H1 (cell line): ENCODE measurements at regions not wholly inside any gene's neighbourhood (a gene's known extent, or its start where the extent isn't known, plus 50 kb on each side); places are given as distances from the start of the nearest gene placed in this dataset.

ENCODE experiments used
- CTCF ChIA-PET: fragments of 300-600 bp; sonication (Branson Sonifier 250); formaldehyde crosslinking; loops from one replicate; lab custom pipeline; 2021; ENCODE audit not compliant: partially characterized antibody; lab: Charles Lee
- POLR2A ChIA-PET: fragments of 300-600 bp; sonication (Branson Sonifier 250); formaldehyde crosslinking; loops from one replicate; lab custom pipeline; 2021; ENCODE audit warnings: inconsistent platforms; ENCODE audit not compliant: partially characterized antibody; lab: Charles Lee
- DNase-seq, 2 experiments: peaks; one replicate each; pipeline versions ENCODE4 v3.0.0 to v3.0.0-alpha.2; 2010 to 2022; ENCODE audit warnings: low spot score in 2 of 2, low read depth in 1 of 2, mixed read lengths in 1 of 2
- FAIRE-seq: peaks from 2 replicates; lab custom pipeline; 2011; peaks lifted over from hg19 to GRCh38; lab: Jason Lieb, UNC
- H2AFZ ChIP-seq: 2 replicates; pipeline ENCODE4 v1.8.1; 2012; ENCODE audit warnings: low read length, inconsistent platforms
- H2AK5ac ChIP-seq: 2 replicates; pipeline ENCODE4 v1.6.1; 2013; ENCODE audit warnings: low read depth, low read length
- H2BK120ac ChIP-seq: replicated peaks from 2 replicates; pipeline ENCODE3; 2013; ENCODE audit warnings: low read depth, low read length, inconsistent platforms
- H2BK12ac ChIP-seq: 2 replicates; pipeline ENCODE4 v1.6.1; 2013; ENCODE audit warnings: low read depth, low read length
- H2BK15ac ChIP-seq: 2 replicates; pipeline ENCODE4 v1.6.1; 2013; ENCODE audit warnings: low read length
- H2BK20ac ChIP-seq: 2 replicates; pipeline ENCODE4 v1.6.1; 2013; ENCODE audit warnings: low read length
- H2BK5ac ChIP-seq: 2 replicates; pipeline ENCODE4 v1.6.1; 2013; ENCODE audit warnings: low read depth, low read length
- H3K14ac ChIP-seq: 2 replicates; pipeline ENCODE4 v1.6.1; 2013; ENCODE audit warnings: inconsistent platforms; ENCODE audit not compliant: insufficient read length
- H3K18ac ChIP-seq: 2 replicates; pipeline ENCODE4 v1.6.1; 2013; ENCODE audit warnings: low read length; ENCODE audit errors: extremely low read depth
- H3K23ac ChIP-seq: 2 replicates; pipeline ENCODE4 v1.6.1; 2013; ENCODE audit warnings: inconsistent platforms; ENCODE audit not compliant: insufficient read length
- H3K23me2 ChIP-seq: 2 replicates; pipeline ENCODE4 v1.6.1; 2013; ENCODE audit warnings: low read depth, low read length
- H3K27ac ChIP-seq: 2 replicates; pipeline ENCODE4 v1.6.1; 2011; ENCODE audit warnings: low read depth, low read length, inconsistent platforms
- H3K27me3 ChIP-seq, 4 experiments: replicated peaks in 1 of 4; 1 replicate in 1 of 4; 2 replicates in 3 of 4; pipeline versions ENCODE4 v1.6.1 to v1.8.1; 2011 to 2013; ENCODE audit warnings: low read length in 3 of 4, mild to moderate bottlenecking in 3 of 4, inconsistent platforms in 2 of 4, mixed read lengths in 2 of 4, moderate library complexity in 1 of 4; ENCODE audit not compliant: control insufficient read depth in 3 of 4, insufficient read depth in 3 of 4; ENCODE audit errors: extremely low read depth in 1 of 4
- H3K36me3 ChIP-seq, 4 experiments: 2 replicates each; pipeline versions ENCODE4 v1.6.1 to v1.8.1; 2011 to 2013; ENCODE audit warnings: mild to moderate bottlenecking in 4 of 4, low read length in 3 of 4, moderate library complexity in 2 of 4, control low read depth in 1 of 4, inconsistent platforms in 1 of 4; ENCODE audit not compliant: insufficient read depth in 4 of 4, control insufficient read depth in 2 of 4
- H3K4ac ChIP-seq: replicated peaks from 2 replicates; pipeline ENCODE3; 2013; ENCODE audit warnings: low read length, low read depth, mixed read lengths, inconsistent platforms; ENCODE audit not compliant: insufficient read length
- H3K4me1 ChIP-seq, 4 experiments: replicated peaks in 1 of 4; 1 replicate in 1 of 4; 2 replicates in 3 of 4; pipeline versions ENCODE4 v1.6.1 to v1.8.1; 2011 to 2013; ENCODE audit warnings: low read length in 3 of 4, inconsistent platforms in 2 of 4, mixed read lengths in 1 of 4; ENCODE audit not compliant: insufficient read depth in 4 of 4, control insufficient read depth in 3 of 4
- H3K4me2 ChIP-seq, 2 experiments: 2 replicates each; pipeline versions ENCODE4 v1.6.1 to v1.8.1; 2011 to 2013; ENCODE audit warnings: low read depth in 2 of 2, low read length in 2 of 2, control low read depth in 1 of 2, inconsistent platforms in 1 of 2, mild to moderate bottlenecking in 1 of 2; ENCODE audit not compliant: insufficient read depth in 1 of 2
- H3K4me3 ChIP-seq, 4 experiments: fragments of 200-600, 300-600 bp in 1 of 4; sonication (generic), shearing (Covaris generic), sonication (Bioruptor Twin) in 1 of 4; 2 replicates each; pipeline versions ENCODE4 v1.5.1 to v1.8.1; 2011 to 2016; ENCODE audit warnings: low read length in 4 of 4, low read depth in 3 of 4, control low read depth in 2 of 4, inconsistent platforms in 2 of 4, mild to moderate bottlenecking in 2 of 4, mixed read lengths in 1 of 4, moderate library complexity in 1 of 4; ENCODE audit not compliant: insufficient read depth in 2 of 4; ENCODE audit errors: extremely low read depth in 1 of 4
- H3K56ac ChIP-seq: replicated peaks from 2 replicates; pipeline ENCODE3; 2013; ENCODE audit warnings: low read depth, mild to moderate bottlenecking, mixed read lengths, low read length, inconsistent platforms; ENCODE audit not compliant: insufficient read length
- H3K79me1 ChIP-seq: 2 replicates; pipeline ENCODE4 v1.6.1; 2013; ENCODE audit warnings: low read depth, low read length, control low read depth
- H3K79me2 ChIP-seq, 2 experiments: 2 replicates each; pipeline versions ENCODE4 v1.6.1 to v1.8.1; 2012 to 2013; ENCODE audit warnings: low read length in 2 of 2, mild to moderate bottlenecking in 2 of 2, inconsistent platforms in 1 of 2; ENCODE audit not compliant: insufficient read depth in 2 of 2, control insufficient read depth in 1 of 2
- H3K9ac ChIP-seq, 4 experiments: replicated peaks in 1 of 4; 1 replicate in 1 of 4; 2 replicates in 3 of 4; pipeline versions ENCODE4 v1.6.1 to v1.8.1; 2011 to 2013; ENCODE audit warnings: low read depth in 3 of 4, low read length in 3 of 4, control low read depth in 2 of 4, mild to moderate bottlenecking in 2 of 4, moderate library complexity in 2 of 4, inconsistent platforms in 1 of 4; ENCODE audit errors: extremely low read depth in 1 of 4
- H3K9me3 ChIP-seq, 2 experiments: 2 replicates each; pipeline versions ENCODE4 v1.6.1 to v1.8.1; 2012 to 2013; ENCODE audit warnings: mild to moderate bottlenecking in 2 of 2, moderate library complexity in 2 of 2, control low read depth in 1 of 2, inconsistent platforms in 1 of 2, low read depth in 1 of 2, low read length in 1 of 2, mixed read lengths in 1 of 2; ENCODE audit not compliant: insufficient read depth in 2 of 2
- H4K20me1 ChIP-seq, 2 experiments: replicated peaks in 1 of 2; 2 replicates each; pipeline versions ENCODE3 to v1.8.1; 2011 to 2013; ENCODE audit warnings: inconsistent platforms in 2 of 2, low read length in 2 of 2, mild to moderate bottlenecking in 1 of 2; ENCODE audit not compliant: insufficient read depth in 2 of 2, control insufficient read depth in 1 of 2
- H4K5ac ChIP-seq: 2 replicates; pipeline ENCODE4 v1.6.1; 2013; ENCODE audit warnings: low read length, low read depth, mixed read lengths, inconsistent platforms; ENCODE audit not compliant: insufficient read length
- H4K8ac ChIP-seq: 2 replicates; pipeline ENCODE4 v1.8.0; 2013; ENCODE audit warnings: mild to moderate bottlenecking, moderate library complexity, low read length, inconsistent platforms; ENCODE audit not compliant: insufficient read depth; ENCODE audit errors: extremely low read depth
- H4K91ac ChIP-seq: replicated peaks from 2 replicates; pipeline ENCODE3; 2013; ENCODE audit warnings: low read length, mixed read lengths, inconsistent platforms; ENCODE audit not compliant: insufficient read length
- ASH2L ChIP-seq: fragments of 200-600, 300-600 bp; sonication (generic); IDR thresholded peaks from one replicate; pipeline ENCODE4 v1.7.1; 2017; ENCODE audit warnings: low read length
- EP300 ChIP-seq, 2 experiments: IDR thresholded peaks; 1 replicate in 1 of 2; 2 replicates in 1 of 2; pipeline ENCODE4 v1.6.1; 2011 to 2012; ENCODE audit warnings: low read depth in 2 of 2, low read length in 2 of 2, mild to moderate bottlenecking in 2 of 2, borderline replicate concordance in 1 of 2, inconsistent platforms in 1 of 2, moderate library complexity in 1 of 2
- FOSL1 ChIP-seq: IDR thresholded peaks from 2 replicates; pipeline ENCODE4 v1.6.1; 2011; ENCODE audit warnings: mild to moderate bottlenecking, low read depth, low read length, moderate library complexity; ENCODE audit not compliant: insufficient read depth
- HDAC2 ChIP-seq, 2 experiments: fragments of 300-600 bp in 1 of 2; sonication (generic) in 1 of 2; IDR thresholded peaks; 2 replicates each; pipeline ENCODE4 v1.6.1; 2011 to 2012; ENCODE audit warnings: low read depth in 2 of 2, low read length in 2 of 2, mild to moderate bottlenecking in 2 of 2, moderate library complexity in 2 of 2, borderline replicate concordance in 1 of 2, inconsistent platforms in 1 of 2
- JUN ChIP-seq: IDR thresholded peaks from 2 replicates; pipeline ENCODE4 v1.6.1; 2011; ENCODE audit warnings: low read depth, mild to moderate bottlenecking, improper control_type of control experiment, low read length
- KDM1A ChIP-seq: fragments of 200-600, 300-600 bp; sonication (generic); IDR thresholded peaks from 2 replicates; pipeline ENCODE4 v1.7.1; 2016; ENCODE audit warnings: mild to moderate bottlenecking, low read length, borderline replicate concordance
- MAFK ChIP-seq: IDR thresholded peaks from 2 replicates; pipeline ENCODE4 v1.6.1; 2012; ENCODE audit warnings: low read depth, mild to moderate bottlenecking, improper control_type of control experiment, low read length
- NANOG ChIP-seq: IDR thresholded peaks from 2 replicates; pipeline ENCODE4 v1.6.1; 2011; ENCODE audit warnings: low read length, low read depth, mild to moderate bottlenecking, inconsistent platforms; ENCODE audit not compliant: insufficient read depth, poor library complexity, severe bottlenecking
- SAP30 ChIP-seq: fragments of 300-600 bp; sonication (generic); IDR thresholded peaks from 2 replicates; pipeline ENCODE4 v1.7.1; 2012; ENCODE audit warnings: low read length, moderate library complexity, mild to moderate bottlenecking, inconsistent platforms; ENCODE audit not compliant: insufficient read depth, insufficient replicate concordance
- SUZ12 ChIP-seq: fragments of 200-600 bp; sonication (generic); IDR thresholded peaks from 2 replicates; pipeline ENCODE4 v1.6.1; 2012; ENCODE audit warnings: mild to moderate bottlenecking, inconsistent platforms, low read length, moderate library complexity, mixed read lengths
- WGBS, 2 experiments: shearing (Covaris generic) in 1 of 2; methylation state at CpG; one replicate each; pipeline versions ENCODE4 v1.1.6 to v1.1.7; 2013 to 2015; ENCODE audit warnings: low lambda C conversion rate in 2 of 2, mixed read lengths in 2 of 2, inconsistent platforms in 1 of 2, low coverage in 1 of 2, missing lambda C conversion rate in 1 of 2; ENCODE audit not compliant: insufficient replicate concordance in 2 of 2, insufficient coverage in 1 of 2, insufficient read length in 1 of 2; ENCODE audit errors: extremely low coverage in 1 of 2, missing lambda C conversion rate in 1 of 2; 5-methylcytosine and 5-hydroxymethylcytosine counted together
- TF ChIP-seq, protein P1 (sequence below): IDR thresholded peaks from 2 replicates; pipeline ENCODE4 v1.6.1; 2012; ENCODE audit warnings: inconsistent platforms

DNA sequence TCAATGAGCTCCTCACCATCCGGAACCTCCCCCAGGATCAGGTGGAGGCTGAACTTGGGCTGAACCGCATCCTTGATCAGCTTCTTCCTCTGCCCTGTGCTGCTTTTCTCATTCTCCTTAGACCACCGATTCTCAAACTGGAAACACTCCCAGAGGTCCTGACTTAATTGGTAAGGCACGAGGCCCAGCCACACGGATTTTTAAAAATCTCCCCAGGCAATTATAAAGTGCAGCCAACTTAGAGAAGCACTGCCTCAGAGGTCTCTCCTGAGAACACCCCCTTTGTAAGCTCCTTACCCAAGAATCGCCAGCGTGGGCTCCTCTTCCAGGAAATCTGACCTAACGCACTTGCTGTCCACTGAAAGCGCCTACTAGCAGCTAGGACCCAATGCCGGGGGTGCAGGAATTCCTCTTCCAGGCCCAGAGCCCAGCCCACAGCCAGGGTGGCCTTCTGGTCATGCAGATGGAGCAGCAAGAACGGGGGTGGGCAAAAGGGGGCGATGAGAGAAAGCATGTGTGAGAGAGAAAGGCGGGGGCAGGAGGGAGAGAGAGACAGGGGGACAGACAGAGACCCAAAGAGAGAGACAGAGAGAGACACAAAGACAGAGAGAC, 66.9 kb upstream of the CACNA1A start:
- ChIA-PET CTCF (interaction anchor here (0.6 to 3.2 kb wide), 9 partner anchors 9 to 909 kb away, joined by 3 to 21 read pairs (median 3); no protein-coding TSS in a partner anchor), POLR2A (interaction anchor here (1.0 kb wide), 1 partner anchor 67 kb away, joined by 3 read pairs; the partner anchor contains the start of gene CACNA1A)
- FAIRE-seq (no peak), DNase-seq (peak in 1 of 2 experiments; percentile 45)
- H3K9ac ChIP-seq = no peak overlapping the region
- 77% methylated on average over 11 of the region's 13 CpGs; no CpG with 5 or more reads in 1 of the 2 experiments for WGBS, 2 experiments
- H2BK120ac ChIP-seq = no peak overlapping the region
- H4K91ac ChIP-seq = no peak overlapping the region
- H3K4me3 ChIP-seq = no peak overlapping the region
- no peak overlapping the region for H2BK20ac ChIP-seq
- no peak overlapping the region for H3K27ac ChIP-seq
- no peak overlapping the region for H3K14ac ChIP-seq
- H2AFZ ChIP-seq = no peak overlapping the region
- H3K27me3 ChIP-seq = no peaks in the 10 kb centered on the region
- no peaks in the 10 kb centered on the region for H3K79me1 ChIP-seq
- no peak overlapping the region for H3K56ac ChIP-seq
- no peak overlapping the region for H2AK5ac ChIP-seq
- H2BK15ac ChIP-seq = no peak overlapping the region
- H3K23me2 ChIP-seq = no peaks in the 10 kb centered on the region; the same call in 1 of the 2 replicates
- H4K5ac ChIP-seq = no peak overlapping the region
- H3K4ac ChIP-seq = no peak overlapping the region
- H3K4me2 ChIP-seq = no peak overlapping the region
- H2BK12ac ChIP-seq = no peak overlapping the region
- no peak overlapping the region; the same call in 1 of the 2 replicates for H4K8ac ChIP-seq
- H3K9me3 ChIP-seq = peaks cover 3 to 12% of the 10 kb centered on the region in 2 experiments; a peak in 3 of 4 replicates
- H3K23ac ChIP-seq = no peak overlapping the region
- H2BK5ac ChIP-seq = no peak overlapping the region
- H4K20me1 ChIP-seq = no peaks in the 10 kb centered on the region
- H3K4me1 ChIP-seq = no peaks in the 10 kb centered on the region
- H3K18ac ChIP-seq = no peak overlapping the region
- H3K79me2 ChIP-seq = no peaks in the 10 kb centered on the region
- H3K36me3 ChIP-seq = no peaks in the 10 kb centered on the region
- TF ChIP-seq, protein P1, sequence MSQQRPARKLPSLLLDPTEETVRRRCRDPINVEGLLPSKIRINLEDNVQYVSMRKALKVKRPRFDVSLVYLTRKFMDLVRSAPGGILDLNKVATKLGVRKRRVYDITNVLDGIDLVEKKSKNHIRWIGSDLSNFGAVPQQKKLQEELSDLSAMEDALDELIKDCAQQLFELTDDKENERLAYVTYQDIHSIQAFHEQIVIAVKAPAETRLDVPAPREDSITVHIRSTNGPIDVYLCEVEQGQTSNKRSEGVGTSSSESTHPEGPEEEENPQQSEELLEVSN = no peak
- TF ChIP-seq EP300 (IDR thresholded peaks at IDR 0.05; ENCODE audit: borderline replicate concordance in 1 of 2, low read depth in 2 of 2, low read length in 2 of 2) = no peak
- TF ChIP-seq FOSL1 = no peak
- TF ChIP-seq ASH2L = no peak
- no peak for TF ChIP-seq SAP30
- TF ChIP-seq JUN = no peak
- no peak for TF ChIP-seq SUZ12
- no peak for TF ChIP-seq MAFK
- TF ChIP-seq NANOG = no peak
- no peak for TF ChIP-seq KDM1A
- no peak for TF ChIP-seq HDAC2 (IDR thresholded peaks at IDR 0.05; ENCODE audit: borderline replicate concordance in 1 of 2, low read depth in 2 of 2, low read length in 2 of 2)
